Heart left ventricle (tissue), 13 donors: ENCODE measurements at regions not wholly inside any gene's neighbourhood (a gene's known extent, or its start where the extent isn't known, plus 50 kb on each side); places are given as distances from the start of the nearest gene placed in this dataset.

Experiments
- CTCF ChIP-seq, 12 donors: fragments of 200-600 bp; sonication (generic) in 4 of 12; IDR thresholded peaks; one replicate each; pipeline versions ENCODE4 v1.5.0 to v1.8.0; 2018 to 2022; ENCODE audit warnings: antibody characterized with exemption in 12 of 12, mild to moderate bottlenecking in 5 of 12
- POLR2A ChIP-seq, 2 donors: fragments of 450-650 bp; IDR thresholded peaks; one replicate each; pipeline ENCODE4 v1.6.1; 2017; ENCODE audit warnings: antibody characterized with exemption in 2 of 2, mild to moderate bottlenecking in 2 of 2, moderate library complexity in 2 of 2
- donor health status: ischemic (EF 13 %, LVEDD 7.1; RV severe dilation, severe dysfunction).
- donor health status: DM: no; HTN: yes; CAD: no.
- donor health status: DM: no; HTN: no; CAD: no.
- donor health status: ischemic (EF 25% LVEDD 6.9; RV normal size, moderate dysfunction).
- donor health status: ischemic (EF 25% LVEDD 5.7; RV mildly dilated, moderate dysfunction).
- donor health status: ischemic (EF 35%, LVEDD 5.7; RV mildly dilated, moderate dysfunction).
- donor health status: nonischemic (EF 11% LVEDD 7.7; RV severe dilation, severe dysfunction).
- donor health status: DM: yes; HTN: yes; CAD: no.
- donor health status: PGD.
- donor health status: ischemic (EF 29% LVEDD 5.4; RV normal size, mild dysfunction).
- donor health status: nonischemic (EF 23%, LVEDD 6.1; RV moderate dilation, normal function).

GRCh38 chr1:233787599-233787998 is 116.9 kb upstream of the SLC35F3 start:
- no peak for TF ChIP-seq CTCF (IDR thresholded peaks at IDR 0.05)
- no peak for TF ChIP-seq POLR2A (IDR thresholded peaks at IDR 0.05)
